Lung (tissue), 11 donors: ENCODE measurements at regions not wholly inside any gene's neighbourhood (a gene's known extent, or its start where the extent isn't known, plus 50 kb on each side); places are given as distances from the start of the nearest gene placed in this dataset.

ENCODE experiments used
- ATAC-seq: fragments of 200-7000 bp; cut with Tn5 transposase; one replicate; pipeline ENCODE4 v1.9.1; 2020; ENCODE audit warnings: moderate number of reproducible peaks; ENCODE audit not compliant: insufficient read depth, low FRiP score
- DNase-seq, 3 donors: peaks; one replicate each; pipeline ENCODE4 v3.0.0-alpha.2; 2013 to 2017
- H3K27ac ChIP-seq, 2 donors: one replicate each; pipeline ENCODE4 v1.5.1; 2013; ENCODE audit warnings: mild to moderate bottlenecking in 2 of 2, moderate library complexity in 2 of 2, control low read depth in 1 of 2, inconsistent platforms in 1 of 2, low read depth in 1 of 2, low read length in 1 of 2
- H3K27me3 ChIP-seq, 3 donors: one replicate each; pipeline ENCODE4 v1.5.1; 2013; ENCODE audit warnings: low read length in 2 of 3; ENCODE audit not compliant: control insufficient read depth in 3 of 3, insufficient read depth in 3 of 3
- H3K36me3 ChIP-seq, 4 donors: one replicate each; pipeline ENCODE4 v1.5.1; 2013; ENCODE audit warnings: low read length in 4 of 4, mild to moderate bottlenecking in 1 of 4, moderate library complexity in 1 of 4; ENCODE audit not compliant: control insufficient read depth in 4 of 4, insufficient read depth in 4 of 4
- H3K4me1 ChIP-seq, 5 donors: one replicate each; pipeline ENCODE4 v1.5.1; 2013; ENCODE audit warnings: low read length in 5 of 5, mild to moderate bottlenecking in 2 of 5, moderate library complexity in 1 of 5; ENCODE audit not compliant: control insufficient read depth in 5 of 5, insufficient read depth in 5 of 5
- H3K4me3 ChIP-seq: one replicate; pipeline ENCODE4 v1.5.1; 2013; ENCODE audit warnings: mild to moderate bottlenecking, control low read depth, moderate library complexity
- H3K9ac ChIP-seq, 2 donors: one replicate each; pipeline ENCODE4 v1.5.1; 2013; ENCODE audit warnings: low read length in 2 of 2, control low read depth in 1 of 2; ENCODE audit not compliant: insufficient read depth in 1 of 2
- H3K9me3 ChIP-seq, 4 donors: one replicate each; pipeline ENCODE4 v1.5.1; 2013; ENCODE audit warnings: low read length in 3 of 4, mild to moderate bottlenecking in 1 of 4, moderate library complexity in 1 of 4; ENCODE audit not compliant: control insufficient read depth in 4 of 4, insufficient read depth in 3 of 4
- CTCF ChIP-seq: IDR thresholded peaks from 2 replicates; pipeline ENCODE4 v1.5.1; 2012; ENCODE audit warnings: mild to moderate bottlenecking; ENCODE audit errors: control extremely low read depth, extremely low read depth
- WGBS, 2 donors: extraction: QIAGEN DNeasy Blood & Tissue Kit; methylation state at CpG; one replicate each; pipeline ENCODE4 v1.1.7; 2013; 5-methylcytosine and 5-hydroxymethylcytosine counted together
- donor health status: control.
- donor health status: control.
- donor health status: Bipolar disorder and iron deficiency.
- donor health status: healthy.
- donor health status: DM: yes; HTN: yes; CAD: no.

- DNase-seq (no peak), ATAC-seq (no peak)
- no peak overlapping the region for H3K4me3 ChIP-seq
- no peak overlapping the region for H3K9ac ChIP-seq
- no peak for TF ChIP-seq CTCF
- H3K36me3 ChIP-seq, result no peaks in the 10 kb centered on the region
- no peak overlapping the region for H3K27ac ChIP-seq
- H3K9me3 ChIP-seq, result peaks cover 0 to 3% (median 0%) of the 10 kb centered on the region in 4 donors
- H3K27me3 ChIP-seq, result no peaks in the 10 kb centered on the region
- WGBS, 2 donors, result 82 to 84% methylated on average over 2 of the region's 2 CpGs
- peaks cover 0 to 3% (median 0%) of the 10 kb centered on the region in 5 donors for H3K4me1 ChIP-seq
Measured at GRCh38 chr6:48615041-48615440, 504.0 kb upstream of the PTCHD4 start.

- H3K36me3 ChIP-seq, result no peaks in the 10 kb centered on the region
- H3K27me3 ChIP-seq, result no peaks in the 10 kb centered on the region
- no peak overlapping the region for H3K27ac ChIP-seq
- TF ChIP-seq CTCF, result no peak
- H3K4me3 ChIP-seq, result no peak overlapping the region
- peaks cover 0 to 3% (median 0%) of the 10 kb centered on the region in 4 donors for H3K9me3 ChIP-seq
- peaks cover 0 to 3% (median 0%) of the 10 kb centered on the region in 5 donors for H3K4me1 ChIP-seq
- no peak for DNase-seq
- no peak overlapping the region for H3K9ac ChIP-seq
- no peak for ATAC-seq
- 94 to 97% methylated on average over 5 of the region's 5 CpGs for WGBS, 2 donors
Measured at GRCh38 chr6:48614326-48614725, 503.3 kb upstream of the PTCHD4 start.

GRCh38 chr6:48613231-48613949 lies 502.4 kb upstream of the PTCHD4 start:
- H3K4me3 ChIP-seq, result no peak overlapping the region
- ATAC-seq (no peak), DNase-seq (peak in 2 of 3 donors; percentile 81 to 85)
- no peak overlapping the region for H3K9ac ChIP-seq
- 56 to 59% methylated on average over 5 of the region's 5 CpGs for WGBS, 2 donors
- H3K36me3 ChIP-seq, result no peaks in the 10 kb centered on the region
- TF ChIP-seq CTCF, result no peak
- no peaks in the 10 kb centered on the region for H3K27me3 ChIP-seq
- H3K27ac ChIP-seq, result no peak overlapping the region
- peaks cover 0 to 3% (median 0%) of the 10 kb centered on the region in 4 donors for H3K9me3 ChIP-seq
- peaks cover 0 to 3% (median 0%) of the 10 kb centered on the region in 5 donors for H3K4me1 ChIP-seq
